ENCODE measurements at regions not wholly inside any gene's neighbourhood (a gene's known extent, or its start where the extent isn't known, plus 50 kb on each side); places are given as distances from the start of the nearest gene placed in this dataset.

DNA sequence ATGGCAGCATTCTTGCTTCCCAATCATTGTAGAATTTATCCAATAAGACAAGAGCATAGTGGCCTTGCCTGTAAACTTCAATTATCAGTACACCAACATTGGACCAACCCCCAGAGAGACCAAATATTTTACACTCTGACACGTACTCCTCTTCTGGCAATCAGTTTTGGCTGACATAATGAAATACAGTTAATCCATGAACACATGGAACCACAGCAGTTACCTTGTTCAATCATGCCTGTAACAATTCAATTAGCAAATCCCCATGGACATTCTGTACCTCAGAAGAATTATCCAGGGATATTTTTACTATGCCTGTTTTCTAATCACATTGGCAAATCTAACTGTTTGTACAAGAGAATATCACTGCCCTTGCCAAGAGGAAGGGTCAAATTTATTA is 2162.0 kb downstream of the MRPL39 start:
- no peaks in the 10 kb centered on the region for H3K4me1 ChIP-seq (ENCODE audit: control insufficient read depth, insufficient read depth, low read length)
- CTCF ChIA-PET: no interaction called here
- TF ChIP-seq WT1 (tag by site-specific recombination; IDR thresholded peaks at IDR 0.05) (no peak), ZSCAN16 (tag by site-specific recombination; IDR thresholded peaks at IDR 0.05) (no peak), ZNF221 (tag by site-specific recombination; IDR thresholded peaks at IDR 0.05; ENCODE audit: borderline replicate concordance) (no peak), BCL11A (tag by site-specific recombination; IDR thresholded peaks at IDR 0.05; ENCODE audit: low read depth) (no peak), ZNF837 (tag by site-specific recombination; IDR thresholded peaks at IDR 0.05) (no peak), GLIS2 (tag by site-specific recombination; IDR thresholded peaks at IDR 0.05) (no peak), ZNF175 (tag by site-specific recombination; IDR thresholded peaks at IDR 0.05) (no peak), ZNF560 (tag by site-specific recombination; IDR thresholded peaks at IDR 0.05; ENCODE audit: borderline replicate concordance) (no peak), ZBTB48 (tag by site-specific recombination; IDR thresholded peaks at IDR 0.05) (no peak), ZNF248 (tag by site-specific recombination; IDR thresholded peaks at IDR 0.05) (no peak), ZFP69B (tag by site-specific recombination; IDR thresholded peaks at IDR 0.05) (no peak), RBAK (tag by site-specific recombination; IDR thresholded peaks at IDR 0.05) (no peak)
- TF ChIP-seq, protein P1, sequence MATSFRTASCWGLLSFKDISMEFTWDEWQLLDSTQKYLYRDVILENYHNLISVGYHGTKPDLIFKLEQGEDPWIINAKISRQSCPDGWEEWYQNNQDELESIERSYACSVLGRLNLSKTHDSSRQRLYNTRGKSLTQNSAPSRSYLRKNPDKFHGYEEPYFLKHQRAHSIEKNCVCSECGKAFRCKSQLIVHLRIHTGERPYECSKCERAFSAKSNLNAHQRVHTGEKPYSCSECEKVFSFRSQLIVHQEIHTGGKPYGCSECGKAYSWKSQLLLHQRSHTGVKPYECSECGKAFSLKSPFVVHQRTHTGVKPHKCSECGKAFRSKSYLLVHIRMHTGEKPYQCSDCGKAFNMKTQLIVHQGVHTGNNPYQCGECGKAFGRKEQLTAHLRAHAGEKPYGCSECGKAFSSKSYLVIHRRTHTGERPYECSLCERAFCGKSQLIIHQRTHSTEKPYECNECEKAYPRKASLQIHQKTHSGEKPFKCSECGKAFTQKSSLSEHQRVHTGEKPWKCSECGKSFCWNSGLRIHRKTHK (tag by site-specific recombination; IDR thresholded peaks at IDR 0.05): no peak
- TF ChIP-seq, protein P2, sequence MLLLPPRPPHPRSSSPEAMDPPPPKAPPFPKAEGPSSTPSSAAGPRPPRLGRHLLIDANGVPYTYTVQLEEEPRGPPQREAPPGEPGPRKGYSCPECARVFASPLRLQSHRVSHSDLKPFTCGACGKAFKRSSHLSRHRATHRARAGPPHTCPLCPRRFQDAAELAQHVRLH (tag by site-specific recombination; IDR thresholded peaks at IDR 0.05): no peak
- TF ChIP-seq, protein P3, sequence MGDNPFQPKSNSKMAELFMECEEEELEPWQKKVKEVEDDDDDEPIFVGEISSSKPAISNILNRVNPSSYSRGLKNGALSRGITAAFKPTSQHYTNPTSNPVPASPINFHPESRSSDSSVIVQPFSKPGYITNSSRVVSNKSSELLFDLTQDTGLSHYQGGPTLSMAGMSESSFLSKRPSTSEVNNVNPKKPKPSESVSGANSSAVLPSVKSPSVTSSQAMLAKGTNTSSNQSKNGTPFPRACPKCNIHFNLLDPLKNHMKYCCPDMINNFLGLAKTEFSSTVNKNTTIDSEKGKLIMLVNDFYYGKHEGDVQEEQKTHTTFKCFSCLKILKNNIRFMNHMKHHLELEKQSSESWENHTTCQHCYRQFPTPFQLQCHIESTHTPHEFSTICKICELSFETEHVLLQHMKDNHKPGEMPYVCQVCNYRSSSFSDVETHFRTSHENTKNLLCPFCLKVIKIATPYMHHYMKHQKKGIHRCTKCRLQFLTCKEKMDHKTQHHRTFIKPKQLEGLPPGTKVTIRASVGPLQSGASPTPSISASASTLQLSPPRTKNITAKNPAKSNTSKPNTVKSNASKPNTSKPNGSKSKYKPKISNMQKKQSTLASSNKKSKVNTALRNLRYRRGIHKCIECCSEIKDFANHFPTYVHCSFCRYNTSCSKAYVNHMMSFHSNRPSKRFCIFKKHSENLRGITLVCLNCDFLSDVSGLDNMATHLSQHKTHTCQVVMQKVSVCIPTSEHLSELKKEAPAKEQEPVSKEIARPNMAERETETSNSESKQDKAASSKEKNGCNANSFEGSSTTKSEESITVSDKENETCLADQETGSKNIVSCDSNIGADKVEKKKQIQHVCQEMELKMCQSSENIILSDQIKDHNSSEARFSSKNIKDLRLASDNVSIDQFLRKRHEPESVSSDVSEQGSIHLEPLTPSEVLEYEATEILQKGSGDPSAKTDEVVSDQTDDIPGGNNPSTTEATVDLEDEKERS (tag by site-specific recombination; IDR thresholded peaks at IDR 0.05): no peak
- no peaks in the 10 kb centered on the region for H3K36me3 ChIP-seq (ENCODE audit: control insufficient read depth in 2 of 2, insufficient read depth in 1 of 2, low read length in 2 of 2)
- POLR2A ChIA-PET: no interaction called here
- H3K27ac ChIP-seq (ENCODE audit: extremely low read depth, low read depth, low read length): no peak overlapping the region
- H3K9me3 ChIP-seq (ENCODE audit: control insufficient read depth, insufficient read depth, low read depth, low read length): no peaks in the 10 kb centered on the region; the same call in none of the 2 replicates
- H3K4me3 ChIP-seq (ENCODE audit: low read depth, low read length): no peak overlapping the region

DNA sequence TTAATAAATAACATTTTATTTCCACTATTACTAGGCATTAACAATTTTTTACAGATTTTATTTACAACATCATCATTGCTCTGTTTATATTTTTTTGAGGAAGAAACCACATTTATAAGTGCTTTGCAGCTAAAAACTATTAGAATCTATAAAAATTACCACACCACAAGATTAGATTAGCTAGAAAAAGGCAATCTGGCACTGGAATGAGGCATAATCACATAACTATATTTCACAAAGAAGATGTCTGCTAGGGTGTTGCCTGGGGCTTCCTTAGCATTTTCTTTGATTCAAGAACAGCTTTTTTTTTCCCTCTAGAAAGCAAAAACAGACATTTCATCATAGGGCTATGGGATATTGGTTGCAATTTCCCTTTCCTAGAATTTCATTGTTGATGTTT is 2169.2 kb downstream of the MRPL39 start:
- Histone ChIP-seq H3K27ac (ENCODE audit: extremely low read depth, low read depth, low read length) (no peak overlapping the region), H3K9me3 (ENCODE audit: control insufficient read depth, insufficient read depth, low read depth, low read length) (no peaks in the 10 kb centered on the region; the same call in 1 of the 2 replicates), H3K4me1 (ENCODE audit: control insufficient read depth, insufficient read depth, low read length) (no peaks in the 10 kb centered on the region), H3K4me3 (ENCODE audit: low read depth, low read length) (no peak overlapping the region), H3K36me3 (ENCODE audit: control insufficient read depth in 2 of 2, insufficient read depth in 1 of 2, low read length in 2 of 2) (no peaks in the 10 kb centered on the region)
- ChIA-PET CTCF (no interaction called here), POLR2A (no interaction called here)
- TF ChIP-seq ZNF423 (tag by site-specific recombination; IDR thresholded peaks at IDR 0.05) (no peak), ZNF133 (tag by site-specific recombination; IDR thresholded peaks at IDR 0.05) (no peak), SP7 (tag by site-specific recombination; IDR thresholded peaks at IDR 0.05) (no peak)

DNA sequence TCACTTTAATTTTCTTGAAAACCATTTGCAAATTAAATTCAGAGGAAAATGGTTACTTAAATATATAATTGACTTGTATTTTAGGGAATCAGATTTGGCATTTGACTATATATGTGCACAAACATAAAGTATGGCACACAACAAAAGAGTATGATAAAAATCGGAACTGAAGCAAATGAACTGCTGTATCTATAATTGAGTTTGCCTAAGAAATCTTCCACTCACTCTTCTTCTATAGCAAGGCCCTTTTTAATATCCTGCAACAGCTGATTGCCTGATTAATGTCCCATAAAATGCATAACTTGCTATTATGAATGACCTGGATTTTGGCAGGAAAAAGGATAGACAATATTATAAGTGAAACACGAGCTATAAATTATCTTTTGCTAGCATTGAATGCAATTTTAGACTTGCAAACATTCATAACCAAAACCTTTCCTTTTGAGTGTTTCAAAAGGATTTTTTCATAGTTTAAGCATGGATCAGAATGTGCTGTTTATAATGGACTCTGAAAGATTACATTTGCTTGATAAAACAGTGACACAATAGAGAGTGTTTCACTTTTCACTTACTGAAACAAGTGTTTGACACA is 2204.3 kb downstream of the MRPL39 start:
- H3K4me3 ChIP-seq (ENCODE audit: low read depth, low read length): no peak overlapping the region

More for the DNA sequence above, 2204.3 kb downstream of the MRPL39 start:
- Histone ChIP-seq H3K9me3 (ENCODE audit: control insufficient read depth, insufficient read depth, low read depth, low read length) (no peaks in the 10 kb centered on the region), H3K36me3 (ENCODE audit: control insufficient read depth in 2 of 2, insufficient read depth in 1 of 2, low read length in 2 of 2) (no peaks in the 10 kb centered on the region), H3K4me1 (ENCODE audit: control insufficient read depth, insufficient read depth, low read length) (no peaks in the 10 kb centered on the region), H3K27ac (ENCODE audit: extremely low read depth, low read depth, low read length) (no peak overlapping the region)
- POLR2A ChIA-PET: no interaction called here
- CTCF ChIA-PET: interaction anchor here (0.6 to 0.7 kb wide), 2 partner anchors 471 to 612 kb away, joined by 3 read pairs; no protein-coding TSS in a partner anchor
- TF ChIP-seq ZNF335 (tag by site-specific recombination; conservative IDR thresholded peaks at IDR 0.05) (no peak), ZNF621 (tag by site-specific recombination; IDR thresholded peaks at IDR 0.05) (no peak), KLF16 (tag by site-specific recombination; IDR thresholded peaks at IDR 0.05) (no peak)
- TF ChIP-seq, protein P4, sequence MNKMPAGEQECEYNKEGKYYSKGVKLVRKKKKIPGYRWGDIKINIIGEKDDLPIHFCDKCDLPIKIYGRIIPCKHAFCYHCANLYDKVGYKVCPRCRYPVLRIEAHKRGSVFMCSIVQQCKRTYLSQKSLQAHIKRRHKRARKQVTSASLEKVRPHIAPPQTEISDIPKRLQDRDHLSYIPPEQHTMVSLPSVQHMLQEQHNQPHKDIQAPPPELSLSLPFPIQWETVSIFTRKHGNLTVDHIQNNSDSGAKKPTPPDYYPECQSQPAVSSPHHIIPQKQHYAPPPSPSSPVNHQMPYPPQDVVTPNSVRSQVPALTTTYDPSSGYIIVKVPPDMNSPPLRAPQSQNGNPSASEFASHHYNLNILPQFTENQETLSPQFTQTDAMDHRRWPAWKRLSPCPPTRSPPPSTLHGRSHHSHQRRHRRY (tag by site-specific recombination; IDR thresholded peaks at IDR 0.05): no peak
- TF ChIP-seq, protein P5, sequence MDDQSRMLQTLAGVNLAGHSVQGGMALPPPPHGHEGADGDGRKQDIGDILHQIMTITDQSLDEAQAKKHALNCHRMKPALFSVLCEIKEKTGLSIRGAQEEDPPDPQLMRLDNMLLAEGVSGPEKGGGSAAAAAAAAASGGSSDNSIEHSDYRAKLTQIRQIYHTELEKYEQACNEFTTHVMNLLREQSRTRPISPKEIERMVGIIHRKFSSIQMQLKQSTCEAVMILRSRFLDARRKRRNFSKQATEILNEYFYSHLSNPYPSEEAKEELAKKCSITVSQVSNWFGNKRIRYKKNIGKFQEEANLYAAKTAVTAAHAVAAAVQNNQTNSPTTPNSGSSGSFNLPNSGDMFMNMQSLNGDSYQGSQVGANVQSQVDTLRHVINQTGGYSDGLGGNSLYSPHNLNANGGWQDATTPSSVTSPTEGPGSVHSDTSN (CRISPR knock-in tag; IDR thresholded peaks at IDR 0.05): no peak

All from HEK293 (cell line).